ENCODE measurements at regions not wholly inside any gene's neighbourhood (a gene's known extent, or its start where the extent isn't known, plus 50 kb on each side); places are given as distances from the start of the nearest gene placed in this dataset.

- TF ChIP-seq EZH2 (IDR thresholded peaks at IDR 0.05) (no peak), POLR2AphosphoS5 (IDR thresholded peaks at IDR 0.05; ENCODE audit: borderline replicate concordance, low read depth, low read length) (no peak)
Observed at GRCh38 chr12:39032448-39032847, 127.1 kb upstream of the CPNE8 start.

Measured in SK-N-MC (cell line).